Esophagus squamous epithelium (tissue), 5 donors: ENCODE measurements at regions not wholly inside any gene's neighbourhood (a gene's known extent, or its start where the extent isn't known, plus 50 kb on each side); places are given as distances from the start of the nearest gene placed in this dataset.

Source experiments
- DNase-seq: peaks from one replicate; lab custom pipeline; 2025; lab: John Stamatoyannopoulos, UW
- H3K27ac ChIP-seq, 4 donors: fragments of 200-600 bp; sonication (generic); one replicate each; pipeline ENCODE4 v1.5.1; 2016 to 2019; ENCODE audit warnings: mild to moderate bottlenecking in 1 of 4
- H3K27me3 ChIP-seq, 4 donors: fragments of 200-600 bp; sonication (generic); 1 replicate in 3 of 4; 2 replicates in 1 of 4; pipeline versions ENCODE4 v1.5.1 to v1.6.0; 2017 to 2021; ENCODE audit warnings: antibody characterized with exemption in 1 of 4
- H3K36me3 ChIP-seq, 3 donors: fragments of 200-600 bp; sonication (generic); one replicate each; pipeline ENCODE4 v1.5.1; 2016 to 2019
- H3K4me1 ChIP-seq, 3 donors: fragments of 200-600 bp; sonication (generic); one replicate each; pipeline ENCODE4 v1.5.1; 2017 to 2019
- H3K4me3 ChIP-seq, 4 donors: fragments of 200-600 bp; sonication (generic); 1 replicate in 3 of 4; 2 replicates in 1 of 4; pipeline ENCODE4 v1.5.1; 2016 to 2019; ENCODE audit warnings: mild to moderate bottlenecking in 2 of 4, moderate library complexity in 1 of 4
- H3K9me3 ChIP-seq, 3 donors: fragments of 200-600 bp; sonication (generic); one replicate each; pipeline ENCODE4 v1.5.1; 2016 to 2019
- POLR2A ChIP-seq, 4 donors: fragments of 450-650 bp; IDR thresholded peaks; one replicate each; pipeline ENCODE4 v1.6.1; 2017; ENCODE audit warnings: antibody characterized with exemption in 4 of 4, mild to moderate bottlenecking in 4 of 4, moderate library complexity in 3 of 4
- WGBS, 2 donors: methylation state at CpG; one replicate each; pipeline ENCODE4 v1.1.5; 2018; 5-methylcytosine and 5-hydroxymethylcytosine counted together
- intact Hi-C: fragments of 100-400 bp; cut with DNase I; formaldehyde crosslinking; loops from one replicate; pipeline ENCODE4 v1.15.0; 2022
- TF ChIP-seq, protein P1 (sequence below), 6 experiments: fragments of 450-650 bp in 4 of 6; fragments of 200-600 bp in 2 of 6; sonication (generic) in 2 of 6; IDR thresholded peaks; one replicate each; pipeline ENCODE4 v1.5.1; 2016 to 2019; ENCODE audit warnings: antibody characterized with exemption in 6 of 6, mild to moderate bottlenecking in 4 of 6, moderate library complexity in 4 of 6
- donor health status: DM: yes; HTN: yes; CAD: no.

DNA sequence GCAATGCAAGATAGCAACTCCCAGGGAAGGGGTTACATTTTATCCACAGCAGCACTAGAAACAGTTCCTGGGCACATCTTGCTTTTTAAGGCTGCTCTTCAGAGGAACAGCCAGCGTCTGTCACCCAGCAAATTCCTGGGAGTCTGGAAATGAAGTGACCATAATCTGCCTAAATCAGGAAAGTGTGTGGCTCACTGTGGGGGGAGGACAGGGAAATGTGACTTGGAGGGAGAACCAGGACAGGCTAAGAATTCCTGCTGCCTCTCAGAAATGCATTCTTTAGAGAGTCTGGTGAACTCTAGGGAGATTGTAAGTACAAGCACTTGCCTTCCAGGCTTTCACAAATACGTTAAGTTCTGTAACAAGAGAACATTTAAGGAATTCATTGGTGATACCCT lies 364.3 kb upstream of the SPHKAP start:
- no peaks in the 10 kb centered on the region for H3K36me3 ChIP-seq

DNA sequence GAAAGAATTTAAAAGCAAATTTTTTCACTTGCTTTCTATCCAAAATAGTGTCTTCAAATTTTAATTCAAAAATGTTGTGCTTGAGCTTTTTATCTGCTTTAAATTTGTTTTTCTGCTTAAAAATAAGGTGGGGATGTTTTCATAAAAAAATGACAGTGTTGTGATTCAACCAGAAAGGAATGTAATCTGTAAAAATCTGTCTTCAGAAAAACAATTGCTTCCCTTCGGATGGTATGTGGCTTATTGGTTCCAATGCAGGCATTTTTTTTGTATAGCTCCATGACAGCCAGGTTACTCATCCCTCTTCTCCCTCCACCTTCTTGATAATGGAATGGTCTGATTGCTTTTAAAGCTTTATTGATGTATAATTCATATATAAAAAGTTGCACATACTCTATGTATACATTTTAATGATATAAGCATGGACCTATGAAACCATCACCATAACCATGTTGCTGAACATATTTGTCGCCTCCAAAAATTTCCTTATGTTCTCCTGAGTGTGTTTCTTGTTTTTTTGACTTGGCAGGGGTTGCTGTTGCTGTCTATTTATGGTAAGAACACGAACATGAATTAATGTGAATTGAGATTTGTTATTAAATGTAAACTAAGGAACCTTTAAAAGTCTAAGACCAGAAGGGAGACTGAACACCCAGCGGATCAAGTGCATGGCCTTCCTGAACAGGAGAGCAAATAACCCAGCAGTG lies 363.7 kb upstream of the SPHKAP start:
- Histone ChIP-seq H3K27me3 (no peaks in the 10 kb centered on the region), H3K36me3 (no peaks in the 10 kb centered on the region), H3K27ac (no peak overlapping the region), H3K9me3 (no peaks in the 10 kb centered on the region), H3K4me1 (no peaks in the 10 kb centered on the region), H3K4me3 (no peak overlapping the region)
- no peak for DNase-seq
- no peak for TF ChIP-seq POLR2A (IDR thresholded peaks at IDR 0.05)
- TF ChIP-seq, protein P1, sequence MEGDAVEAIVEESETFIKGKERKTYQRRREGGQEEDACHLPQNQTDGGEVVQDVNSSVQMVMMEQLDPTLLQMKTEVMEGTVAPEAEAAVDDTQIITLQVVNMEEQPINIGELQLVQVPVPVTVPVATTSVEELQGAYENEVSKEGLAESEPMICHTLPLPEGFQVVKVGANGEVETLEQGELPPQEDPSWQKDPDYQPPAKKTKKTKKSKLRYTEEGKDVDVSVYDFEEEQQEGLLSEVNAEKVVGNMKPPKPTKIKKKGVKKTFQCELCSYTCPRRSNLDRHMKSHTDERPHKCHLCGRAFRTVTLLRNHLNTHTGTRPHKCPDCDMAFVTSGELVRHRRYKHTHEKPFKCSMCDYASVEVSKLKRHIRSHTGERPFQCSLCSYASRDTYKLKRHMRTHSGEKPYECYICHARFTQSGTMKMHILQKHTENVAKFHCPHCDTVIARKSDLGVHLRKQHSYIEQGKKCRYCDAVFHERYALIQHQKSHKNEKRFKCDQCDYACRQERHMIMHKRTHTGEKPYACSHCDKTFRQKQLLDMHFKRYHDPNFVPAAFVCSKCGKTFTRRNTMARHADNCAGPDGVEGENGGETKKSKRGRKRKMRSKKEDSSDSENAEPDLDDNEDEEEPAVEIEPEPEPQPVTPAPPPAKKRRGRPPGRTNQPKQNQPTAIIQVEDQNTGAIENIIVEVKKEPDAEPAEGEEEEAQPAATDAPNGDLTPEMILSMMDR (IDR thresholded peaks at IDR 0.05): no peak
- 34 to 49% methylated on average over 3 to 4 of the region's 4 CpGs for WGBS, 2 donors
- intact Hi-C loops: no loop called here

More for the DNA sequence above, 364.3 kb upstream of the SPHKAP start:
- TF ChIP-seq POLR2A (IDR thresholded peaks at IDR 0.05): no peak
- TF ChIP-seq, protein P1 (IDR thresholded peaks at IDR 0.05): no peak
- 63 to 75% methylated on average over 1 to 2 of the region's 2 CpGs for WGBS, 2 donors
- Histone ChIP-seq H3K4me1 (no peaks in the 10 kb centered on the region), H3K27ac (no peak overlapping the region), H3K9me3 (no peaks in the 10 kb centered on the region), H3K27me3 (no peaks in the 10 kb centered on the region), H3K4me3 (no peak overlapping the region)
- intact Hi-C loops: no loop called here
- no peak for DNase-seq

DNA sequence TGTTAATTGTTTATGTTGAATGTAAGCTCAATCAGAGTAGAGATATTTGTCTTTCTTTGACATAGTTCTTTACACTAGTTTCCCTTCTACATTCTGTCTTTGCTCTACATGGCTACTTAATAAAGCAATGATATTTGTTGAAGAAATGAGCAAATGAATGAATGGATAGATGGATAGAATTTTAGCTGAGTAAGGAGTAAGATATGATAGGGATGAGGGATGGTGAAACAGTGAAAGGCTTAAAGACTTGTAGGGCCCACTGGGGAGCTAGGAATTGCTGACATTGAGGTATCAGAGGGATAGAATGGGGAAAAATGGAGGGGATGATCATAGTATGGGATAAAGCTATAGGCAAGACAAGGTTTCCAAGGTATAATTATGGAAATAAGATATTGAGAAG lies 361.6 kb upstream of the SPHKAP start:
- no peak for DNase-seq
- H3K27ac ChIP-seq: no peak overlapping the region
- H3K9me3 ChIP-seq: no peaks in the 10 kb centered on the region
- H3K4me3 ChIP-seq: no peak overlapping the region
- intact Hi-C loops: no loop called here
- H3K36me3 ChIP-seq: no peaks in the 10 kb centered on the region
- TF ChIP-seq POLR2A (IDR thresholded peaks at IDR 0.05): no peak
- TF ChIP-seq, protein P1 (IDR thresholded peaks at IDR 0.05): no peak
- no peaks in the 10 kb centered on the region for H3K27me3 ChIP-seq
- H3K4me1 ChIP-seq: no peaks in the 10 kb centered on the region

DNA sequence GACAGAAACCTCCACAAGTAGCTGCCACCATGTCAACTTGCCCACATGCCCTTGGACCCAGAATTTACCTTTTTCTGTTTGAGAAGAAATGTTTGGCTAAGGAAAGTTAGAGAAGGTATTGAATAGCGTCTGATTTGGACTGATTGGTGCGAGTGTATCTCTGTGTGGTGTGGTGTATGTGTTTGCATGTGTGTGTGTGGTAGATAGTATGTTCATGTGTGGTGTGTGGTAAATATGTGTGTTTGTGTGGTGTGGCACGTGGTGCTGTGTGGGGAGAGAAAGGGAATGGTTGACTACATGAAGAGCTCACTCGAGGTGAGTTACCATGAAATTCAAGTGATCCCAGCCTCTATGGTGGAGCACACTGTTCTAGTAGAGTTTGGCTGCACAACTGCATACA lies 360.8 kb upstream of the SPHKAP start:
- Histone ChIP-seq H3K4me3 (no peak overlapping the region), H3K4me1 (no peaks in the 10 kb centered on the region), H3K9me3 (no peaks in the 10 kb centered on the region), H3K36me3 (no peaks in the 10 kb centered on the region), H3K27me3 (no peaks in the 10 kb centered on the region), H3K27ac (no peak overlapping the region)
- WGBS, 2 donors: 72 to 77% methylated on average over 4 of the region's 4 CpGs
- no peak for DNase-seq
- intact Hi-C loops: no loop called here
- no peak for TF ChIP-seq POLR2A (IDR thresholded peaks at IDR 0.05)
- TF ChIP-seq, protein P1 (IDR thresholded peaks at IDR 0.05): no peak

DNA sequence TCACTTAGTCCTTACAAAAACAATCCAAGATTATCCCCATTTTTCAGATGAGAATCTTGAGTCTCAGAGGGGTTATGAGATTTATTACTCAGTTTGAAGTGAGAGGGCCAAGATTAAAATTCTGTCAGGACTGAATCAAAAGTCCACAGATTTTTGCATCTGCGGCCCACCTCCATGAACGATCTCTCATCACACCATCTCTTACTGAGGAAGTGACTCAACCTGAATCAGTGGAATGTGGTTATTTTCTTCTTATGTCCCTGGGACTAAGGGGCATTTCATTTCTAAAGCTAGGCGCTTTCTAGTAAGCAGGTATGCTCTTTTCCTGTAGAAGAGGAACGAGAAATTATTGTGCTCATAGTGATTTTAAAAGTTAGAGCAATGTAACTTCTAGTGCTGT lies 360.3 kb upstream of the SPHKAP start:
- intact Hi-C loops: no loop called here
- no peaks in the 10 kb centered on the region for H3K4me1 ChIP-seq
- WGBS, 2 donors: 71 to 84% methylated on average over 4 of the region's 4 CpGs

More for the DNA sequence above, 360.3 kb upstream of the SPHKAP start:
- peaks cover 0 to under 1% (median 0%) of the 10 kb centered on the region in 3 donors for H3K9me3 ChIP-seq
- H3K4me3 ChIP-seq: no peak overlapping the region
- H3K36me3 ChIP-seq: no peaks in the 10 kb centered on the region
- no peaks in the 10 kb centered on the region for H3K27me3 ChIP-seq
- no peak overlapping the region for H3K27ac ChIP-seq
- no peak for TF ChIP-seq POLR2A (IDR thresholded peaks at IDR 0.05)
- TF ChIP-seq, protein P1 (IDR thresholded peaks at IDR 0.05): no peak
- no peak for DNase-seq
